ENCODE measurements at regions not wholly inside any gene's neighbourhood (a gene's known extent, or its start where the extent isn't known, plus 50 kb on each side); places are given as distances from the start of the nearest gene placed in this dataset.

- no peaks in the 10 kb centered on the region for H3K79me2 ChIP-seq (ENCODE audit: insufficient read depth, low read length)
- DNase-seq, result no peak
- no peaks in the 10 kb centered on the region for H3K4me1 ChIP-seq (ENCODE audit: control insufficient read depth in 1 of 2, insufficient read depth in 2 of 2, low read length in 2 of 2)
- H3K4me3 Mint-ChIP-seq, result no peak overlapping the region
- H3K4me1 Mint-ChIP-seq, result no peaks in the 10 kb centered on the region
- intact Hi-C loops (cut with micrococcal nuclease), result no loop called here
- H3K27ac ChIP-seq (ENCODE audit: low read depth in 1 of 2, low read length in 2 of 2), result no peak overlapping the region
- H3K4me2 ChIP-seq (replicated peaks; ENCODE audit: extremely low read depth, low read length, poor library complexity, severe bottlenecking), result no peak overlapping the region
- H3K27me3 Mint-ChIP-seq (ENCODE audit: low read depth in 3 of 3), result no peaks in the 10 kb centered on the region
- no peak overlapping the region for H2AFZ ChIP-seq (ENCODE audit: insufficient read depth, low read depth, low read length, poor library complexity, severe bottlenecking)
- H3K9ac ChIP-seq (ENCODE audit: insufficient read depth, low read length, poor library complexity, severe bottlenecking), result no peak overlapping the region
- H3K9me3 Mint-ChIP-seq, result peaks cover 0 to 7% (median 1%) of the 10 kb centered on the region in 7 donors
- H3K27me3 ChIP-seq (ENCODE audit: control insufficient read depth in 2 of 2, insufficient read depth in 2 of 2, low read length in 2 of 2), result no peaks in the 10 kb centered on the region
- H3K36me3 Mint-ChIP-seq, result no peaks in the 10 kb centered on the region
- no peak overlapping the region for H3K27ac Mint-ChIP-seq
- H3K36me3 ChIP-seq (replicated peaks in 1 of 2; ENCODE audit: control insufficient read depth in 1 of 2, insufficient read depth in 2 of 2, low read length in 2 of 2), result no peaks in the 10 kb centered on the region
- TF ChIP-seq CTCF (IDR thresholded peaks at IDR 0.05), result no peak
- no peak overlapping the region for H3K4me3 ChIP-seq (replicated peaks in 1 of 3; ENCODE audit: low read depth in 2 of 3, low read length in 3 of 3)
- no CpG with 5 or more reads among the region's 2 CpGs for WGBS (ENCODE audit: insufficient coverage)
- no peaks in the 10 kb centered on the region for H3K9me3 ChIP-seq (replicated peaks in 1 of 2; ENCODE audit: control insufficient read depth in 1 of 2, insufficient read depth in 1 of 2, low read length in 2 of 2)
- H4K20me1 ChIP-seq (ENCODE audit: insufficient read depth, low read length), result no peaks in the 10 kb centered on the region
Observed at GRCh38 chr3:135487261-135487660, 478.3 kb upstream of the PPP2R3A start.

GRCh38 chr3:135490219-135490915, 475.2 kb upstream of the PPP2R3A start:
- Mint-ChIP-seq H3K27ac (no peak overlapping the region), H3K27me3 (ENCODE audit: low read depth in 3 of 3) (no peaks in the 10 kb centered on the region), H3K9me3 (peaks cover 0 to 2% (median 0%) of the 10 kb centered on the region in 7 donors), H3K4me3 (no peak overlapping the region), H3K4me1 (no peaks in the 10 kb centered on the region), H3K36me3 (no peaks in the 10 kb centered on the region)
- H3K27me3 ChIP-seq (ENCODE audit: control insufficient read depth in 2 of 2, insufficient read depth in 2 of 2, low read length in 2 of 2), result no peaks in the 10 kb centered on the region
- 100% methylated on average over 1 of the region's 4 CpGs for WGBS (ENCODE audit: insufficient coverage)
- H3K36me3 ChIP-seq (replicated peaks in 1 of 2; ENCODE audit: control insufficient read depth in 1 of 2, insufficient read depth in 2 of 2, low read length in 2 of 2), result no peaks in the 10 kb centered on the region
- H4K20me1 ChIP-seq (ENCODE audit: insufficient read depth, low read length), result no peaks in the 10 kb centered on the region
- H3K9ac ChIP-seq (ENCODE audit: insufficient read depth, low read length, poor library complexity, severe bottlenecking), result no peak overlapping the region
- H3K79me2 ChIP-seq (ENCODE audit: insufficient read depth, low read length), result no peaks in the 10 kb centered on the region
- no peak overlapping the region for H3K27ac ChIP-seq (ENCODE audit: low read depth in 1 of 2, low read length in 2 of 2)
- no peak overlapping the region for H3K4me2 ChIP-seq (replicated peaks; ENCODE audit: extremely low read depth, low read length, poor library complexity, severe bottlenecking)
- H3K4me3 ChIP-seq (replicated peaks in 1 of 3; ENCODE audit: low read depth in 2 of 3, low read length in 3 of 3), result no peak overlapping the region
- no peak for TF ChIP-seq CTCF (IDR thresholded peaks at IDR 0.05)
- H3K4me1 ChIP-seq (ENCODE audit: control insufficient read depth in 1 of 2, insufficient read depth in 2 of 2, low read length in 2 of 2), result no peaks in the 10 kb centered on the region
- no peak for DNase-seq
- no peak overlapping the region for H2AFZ ChIP-seq (ENCODE audit: insufficient read depth, low read depth, low read length, poor library complexity, severe bottlenecking)
- H3K9me3 ChIP-seq (replicated peaks in 1 of 2; ENCODE audit: control insufficient read depth in 1 of 2, insufficient read depth in 1 of 2, low read length in 2 of 2), result no peaks in the 10 kb centered on the region
- intact Hi-C loops (cut with micrococcal nuclease), result no loop called here
